T-cell (primary cell): ENCODE measurements at regions not wholly inside any gene's neighbourhood (a gene's known extent, or its start where the extent isn't known, plus 50 kb on each side); places are given as distances from the start of the nearest gene placed in this dataset.

Experiments
- ATAC-seq, 4 experiments: fragments of 200-7000 bp in 3 of 4; fragments of 150-1000 bp in 1 of 4; cut with Tn5 transposase; replicated peaks in 1 of 4; 1 replicate in 3 of 4; 2 replicates in 1 of 4; pipeline ENCODE4 v1.10.0; 2021; ENCODE audit warnings: moderate library complexity in 3 of 4, mild to moderate bottlenecking in 2 of 4, moderate number of reproducible peaks in 1 of 4
- CTCF ChIA-PET, 2 donors: fragments of 300-600 bp; sonication (Branson Sonifier 250); formaldehyde crosslinking; loops; one replicate each; lab custom pipeline; 2022; ENCODE audit warnings: antibody characterized with exemption in 2 of 2; lab: Charles Lee
- POLR2A ChIA-PET, 2 donors: fragments of 300-600 bp; sonication (Branson Sonifier 250); formaldehyde crosslinking; loops; one replicate each; lab custom pipeline; 2022; ENCODE audit warnings: antibody characterized with exemption in 2 of 2; lab: Charles Lee
- DNase-seq, 35 experiments: peaks; one replicate each; pipeline versions ENCODE4 v3.0.0 to v3.0.0-alpha.2; 2013 to 2023
- H3K27ac ChIP-seq: one replicate; pipeline ENCODE4 v1.5.1; 2013; ENCODE audit warnings: low read length
- H3K27me3 ChIP-seq, 2 experiments: replicated peaks in 1 of 2; 1 replicate in 1 of 2; 2 replicates in 1 of 2; pipeline versions ENCODE4 v1.6.1 to v1.7.0; 2013; ENCODE audit warnings: low read length in 1 of 2, mixed read lengths in 1 of 2; ENCODE audit not compliant: control insufficient read depth in 2 of 2, insufficient read depth in 2 of 2; ENCODE audit errors: extremely low read depth in 1 of 2
- H3K36me3 ChIP-seq, 2 donors: 1 replicate in 1 of 2; 2 replicates in 1 of 2; pipeline versions ENCODE4 v1.6.1 to v1.7.0; 2013; ENCODE audit warnings: low read length in 1 of 2; ENCODE audit not compliant: control insufficient read depth in 2 of 2, insufficient read depth in 1 of 2; ENCODE audit errors: extremely low read depth in 1 of 2
- H3K4me1 ChIP-seq, 2 experiments: 1 replicate in 1 of 2; 2 replicates in 1 of 2; pipeline versions ENCODE4 v1.6.1 to v1.7.0; 2013; ENCODE audit warnings: low read length in 2 of 2, mixed read lengths in 1 of 2; ENCODE audit not compliant: insufficient read depth in 2 of 2, control insufficient read depth in 1 of 2; ENCODE audit errors: extremely low read depth in 1 of 2
- H3K4me3 ChIP-seq, 2 donors: 1 replicate in 1 of 2; 2 replicates in 1 of 2; pipeline versions ENCODE4 v1.5.1 to v1.7.0; 2013; ENCODE audit warnings: mild to moderate bottlenecking in 2 of 2, low read length in 1 of 2, moderate library complexity in 1 of 2; ENCODE audit not compliant: control insufficient read depth in 1 of 2; ENCODE audit errors: extremely low read depth in 1 of 2
- H3K9me3 ChIP-seq: 2 replicates; pipeline ENCODE4 v1.7.0; 2013
- H3K27ac Mint-ChIP-seq, 2 donors: one replicate each; pipeline ENCODE4 v1.8.0; 2020 to 2021; ENCODE audit warnings: mild to moderate bottlenecking in 2 of 2, mixed read lengths in 2 of 2
- H3K27me3 Mint-ChIP-seq, 2 donors: one replicate each; pipeline ENCODE4 v1.8.0; 2021 to 2022; ENCODE audit warnings: mixed read lengths in 2 of 2
- H3K36me3 Mint-ChIP-seq: one replicate; pipeline ENCODE4 v1.8.0; 2021; ENCODE audit warnings: mixed read lengths
- H3K4me1 Mint-ChIP-seq, 3 donors: one replicate each; pipeline ENCODE4 v1.8.0; 2020 to 2022; ENCODE audit warnings: mixed read lengths in 3 of 3, mild to moderate bottlenecking in 1 of 3
- H3K4me3 Mint-ChIP-seq, 3 donors: one replicate each; pipeline ENCODE4 v1.8.0; 2020 to 2022; ENCODE audit warnings: mild to moderate bottlenecking in 3 of 3, mixed read lengths in 3 of 3, moderate library complexity in 3 of 3
- H3K9me3 Mint-ChIP-seq, 3 donors: one replicate each; pipeline ENCODE4 v1.8.0; 2020 to 2022; ENCODE audit warnings: mixed read lengths in 3 of 3
- WGBS: methylation state at CpG from one replicate; pipeline ENCODE4 v1.1.5; 2013; ENCODE audit warnings: missing lambda C conversion rate; ENCODE audit not compliant: insufficient coverage; 5-methylcytosine and 5-hydroxymethylcytosine counted together

DNA sequence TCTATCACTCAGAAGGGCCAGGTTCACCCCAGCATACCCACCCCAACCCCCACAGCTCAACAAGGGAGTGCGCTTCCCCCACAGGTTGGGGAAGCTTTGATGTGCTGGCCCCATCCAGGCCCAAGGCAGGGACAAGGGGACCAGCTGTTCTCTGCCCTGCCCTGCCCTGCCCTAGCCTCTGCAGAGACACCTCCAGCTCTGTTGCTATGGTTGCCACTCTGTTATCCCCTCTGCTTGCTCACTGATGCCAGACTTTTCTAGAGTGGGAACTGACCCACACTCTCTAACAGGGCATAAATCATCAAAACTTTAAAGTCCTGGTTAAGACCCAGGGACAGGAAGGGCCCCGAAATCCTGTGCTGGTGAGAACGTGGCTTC lies 50.4 kb upstream of the ENPP7 start:
- H3K9me3 ChIP-seq: no peaks in the 10 kb centered on the region
- no peak overlapping the region for H3K4me3 Mint-ChIP-seq
- 59% methylated on average over 3 of the region's 3 CpGs for WGBS
- no peak for DNase-seq
- no peaks in the 10 kb centered on the region for H3K9me3 Mint-ChIP-seq
- no peaks in the 10 kb centered on the region for H3K36me3 ChIP-seq
- H3K27me3 Mint-ChIP-seq: peaks cover 34 to 54% of the 10 kb centered on the region in 2 donors
- no peaks in the 10 kb centered on the region for H3K4me1 Mint-ChIP-seq
- ATAC-seq: no peak
- H3K27ac Mint-ChIP-seq: no peak overlapping the region
- H3K36me3 Mint-ChIP-seq: no peaks in the 10 kb centered on the region
- ChIA-PET CTCF (no interaction called here), POLR2A (no interaction called here)
- no peaks in the 10 kb centered on the region for H3K4me1 ChIP-seq
- peaks cover 0 to 55% of the 10 kb centered on the region in 2 experiments for H3K27me3 ChIP-seq
- H3K4me3 ChIP-seq: no peak overlapping the region
- H3K27ac ChIP-seq: no peak overlapping the region

DNA sequence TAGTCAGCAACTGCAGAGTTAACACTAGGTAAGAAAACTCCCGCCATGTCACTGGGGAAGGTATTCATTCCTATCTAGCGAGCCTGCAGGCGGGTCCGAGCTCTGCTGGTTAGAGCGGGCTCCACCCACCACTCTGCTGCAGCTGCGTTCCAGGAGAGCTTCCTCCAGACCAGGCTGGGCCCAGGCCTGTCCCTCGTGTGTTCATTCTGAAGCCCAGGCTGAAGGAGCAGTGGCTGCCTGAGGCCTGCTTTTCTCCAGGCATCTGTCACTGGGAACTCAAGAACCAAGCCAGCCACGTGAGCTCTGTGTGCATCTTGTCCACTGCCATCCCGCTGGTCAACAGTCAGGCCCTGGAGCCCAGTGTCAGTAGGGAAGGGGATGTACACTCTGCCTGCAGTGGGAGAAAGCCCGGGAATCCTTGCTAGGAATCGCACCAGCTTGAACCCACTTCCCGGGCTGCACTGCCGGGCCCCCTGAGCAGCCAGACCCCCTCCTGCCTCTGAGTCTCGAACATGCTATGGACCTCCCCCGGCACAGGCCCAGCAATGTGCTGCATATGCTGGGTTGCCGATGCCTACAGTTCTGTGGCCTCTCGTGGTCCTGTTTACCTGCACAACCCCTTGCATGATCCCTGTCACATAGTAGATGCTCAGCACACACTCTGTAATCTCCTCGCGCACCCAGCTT lies 51.0 kb upstream of the ENPP7 start:
- Mint-ChIP-seq H3K27ac (no peak overlapping the region), H3K4me1 (no peaks in the 10 kb centered on the region), H3K4me3 (no peak overlapping the region), H3K9me3 (no peaks in the 10 kb centered on the region), H3K27me3 (peaks cover 33 to 54% of the 10 kb centered on the region in 2 donors), H3K36me3 (no peaks in the 10 kb centered on the region)
- no peaks in the 10 kb centered on the region for H3K4me1 ChIP-seq
- H3K9me3 ChIP-seq: no peaks in the 10 kb centered on the region
- ChIA-PET CTCF (no interaction called here), POLR2A (no interaction called here)
- WGBS: 88% methylated on average over 16 of the region's 19 CpGs
- no peak overlapping the region for H3K4me3 ChIP-seq
- no peak overlapping the region for H3K27ac ChIP-seq
- ATAC-seq: no peak
- H3K27me3 ChIP-seq: peaks cover 0 to 55% of the 10 kb centered on the region in 2 experiments
- DNase-seq: no peak
- H3K36me3 ChIP-seq: no peaks in the 10 kb centered on the region

GRCh38 chr17:79678736-79679255 lies 51.9 kb upstream of the ENPP7 start:
- CTCF ChIA-PET: no interaction called here
- POLR2A ChIA-PET: no interaction called here
- no peaks in the 10 kb centered on the region for H3K4me1 ChIP-seq
- no peak for DNase-seq
- H3K9me3 Mint-ChIP-seq: peaks cover under 1 to 2% (median 2%) of the 10 kb centered on the region in 3 donors
- no peaks in the 10 kb centered on the region for H3K4me1 Mint-ChIP-seq
- H3K9me3 ChIP-seq: no peaks in the 10 kb centered on the region
- no peaks in the 10 kb centered on the region for H3K36me3 Mint-ChIP-seq
- no peak overlapping the region for H3K4me3 Mint-ChIP-seq
- WGBS: 61% methylated on average over 7 of the region's 12 CpGs
- H3K27me3 ChIP-seq: peaks cover 0 to 54% of the 10 kb centered on the region in 2 experiments
- no peak overlapping the region for H3K4me3 ChIP-seq
- H3K27me3 Mint-ChIP-seq: peaks cover 40 to 56% of the 10 kb centered on the region in 2 donors
- no peaks in the 10 kb centered on the region for H3K36me3 ChIP-seq
- H3K27ac Mint-ChIP-seq: no peak overlapping the region
- H3K27ac ChIP-seq: no peak overlapping the region
- ATAC-seq: no peak

DNA sequence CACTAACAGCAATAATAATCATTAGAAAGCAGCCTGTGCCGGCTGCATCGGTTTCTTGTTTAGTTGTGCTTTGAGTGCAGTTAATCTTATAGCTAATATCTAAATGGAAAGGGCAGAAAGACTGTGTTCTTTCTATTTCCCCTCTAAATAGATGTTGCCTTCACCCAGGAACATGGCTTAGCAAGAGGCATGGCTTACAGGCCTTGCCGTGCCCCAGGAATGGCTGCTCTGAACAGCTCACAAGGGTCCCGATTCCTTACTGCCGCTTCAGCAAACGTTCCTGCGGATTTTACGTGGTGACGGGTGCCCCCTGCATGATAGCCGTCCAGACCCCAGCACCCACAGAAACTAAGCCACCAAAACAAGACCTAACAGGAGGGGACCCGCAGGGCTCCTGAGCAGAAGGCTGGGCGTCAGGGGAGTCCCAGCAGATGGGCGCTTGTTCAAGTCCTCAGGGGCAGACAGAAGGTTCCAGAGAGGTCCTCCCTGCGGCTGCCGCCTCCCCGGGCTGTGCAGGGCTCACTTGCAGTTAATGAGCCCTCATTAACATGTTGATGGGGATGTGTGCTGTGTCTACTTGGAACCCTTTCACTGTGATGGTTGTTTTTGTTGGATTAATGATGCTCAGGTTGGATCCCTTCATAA lies 52.5 kb upstream of the ENPP7 start:
- no peaks in the 10 kb centered on the region for H3K36me3 ChIP-seq
- DNase-seq (no peak), ATAC-seq (no peak)
- no peaks in the 10 kb centered on the region for H3K4me1 Mint-ChIP-seq
- H3K9me3 Mint-ChIP-seq: peaks cover 6 to 8% (median 7%) of the 10 kb centered on the region in 3 donors
- ChIA-PET POLR2A (no interaction called here), CTCF (no interaction called here)
- no peak overlapping the region for H3K27ac Mint-ChIP-seq
- peaks cover 3% of the 10 kb centered on the region for H3K36me3 Mint-ChIP-seq
- no peaks in the 10 kb centered on the region for H3K9me3 ChIP-seq
- H3K4me1 ChIP-seq: no peaks in the 10 kb centered on the region
- no peak overlapping the region for H3K4me3 Mint-ChIP-seq
- H3K27me3 Mint-ChIP-seq: peaks cover 46 to 58% of the 10 kb centered on the region in 2 donors
- peaks cover 0 to 51% of the 10 kb centered on the region in 2 experiments for H3K27me3 ChIP-seq
- WGBS: 76% methylated on average over 14 of the region's 16 CpGs
- H3K4me3 ChIP-seq: no peak overlapping the region
- H3K27ac ChIP-seq: no peak overlapping the region

GRCh38 chr17:79677646-79678045 lies 53.1 kb upstream of the ENPP7 start:
- Histone ChIP-seq H3K4me1 (no peaks in the 10 kb centered on the region), H3K27ac (no peak overlapping the region), H3K9me3 (no peaks in the 10 kb centered on the region), H3K27me3 (peaks cover 0 to 57% of the 10 kb centered on the region in 2 experiments), H3K36me3 (no peaks in the 10 kb centered on the region), H3K4me3 (no peak overlapping the region)
- no peak for ATAC-seq
- ChIA-PET POLR2A (no interaction called here), CTCF (no interaction called here)
- H3K9me3 Mint-ChIP-seq: peaks cover 7 to 11% (median 9%) of the 10 kb centered on the region in 3 donors
- H3K36me3 Mint-ChIP-seq: peaks cover 3% of the 10 kb centered on the region
- peaks cover 49 to 61% of the 10 kb centered on the region in 2 donors for H3K27me3 Mint-ChIP-seq
- H3K27ac Mint-ChIP-seq: no peak overlapping the region
- no peaks in the 10 kb centered on the region for H3K4me1 Mint-ChIP-seq
- no peak overlapping the region for H3K4me3 Mint-ChIP-seq
- DNase-seq: no peak
- 71% methylated on average over 12 of the region's 12 CpGs for WGBS

GRCh38 chr17:79676796-79677195 lies 53.9 kb upstream of the ENPP7 start:
- Mint-ChIP-seq H3K9me3 (peaks cover 7 to 17% (median 14%) of the 10 kb centered on the region in 3 donors), H3K27ac (no peak overlapping the region), H3K4me3 (no peak overlapping the region), H3K36me3 (peaks cover 3% of the 10 kb centered on the region), H3K27me3 (peaks cover 51 to 58% of the 10 kb centered on the region in 2 donors), H3K4me1 (no peaks in the 10 kb centered on the region)
- Histone ChIP-seq H3K4me1 (no peaks in the 10 kb centered on the region), H3K4me3 (no peak overlapping the region), H3K27me3 (peaks cover 0 to 56% of the 10 kb centered on the region in 2 experiments), H3K9me3 (no peaks in the 10 kb centered on the region), H3K27ac (no peak overlapping the region), H3K36me3 (no peaks in the 10 kb centered on the region)
- ATAC-seq: no peak
- DNase-seq: no peak
- POLR2A ChIA-PET: no interaction called here
- CTCF ChIA-PET: no interaction called here
- 80% methylated on average over 7 of the region's 10 CpGs for WGBS
